HG02571 (cell line): ENCODE measurements at regions not wholly inside any gene's neighbourhood (a gene's known extent, or its start where the extent isn't known, plus 50 kb on each side); places are given as distances from the start of the nearest gene placed in this dataset.
"Not testable (repeated sequence)": the region's sequence is repeated elsewhere in the genome, so short reads cannot be mapped to it uniquely, and the experiment has no call there.

ENCODE experiments used
- ATAC-seq: cut with Tn5 transposase; IDR thresholded peaks from one replicate; pipeline ENCODE4 v1.9.1; 2021; ENCODE audit warnings: mild to moderate bottlenecking, moderate library complexity; ENCODE audit not compliant: unreplicated experiment

- no peak for ATAC-seq
Measured at GRCh38 chr2:149767516-149767974, 180.0 kb upstream of the MMADHC start.

- no peak for ATAC-seq
Measured at GRCh38 chr2:149766339-149766738, 178.8 kb upstream of the MMADHC start.

GRCh38 chr2:149765636-149766035 is 178.1 kb upstream of the MMADHC start:
- no peak for ATAC-seq

- ATAC-seq: no peak
Measured at GRCh38 chr2:149765003-149765402, 177.4 kb upstream of the MMADHC start.

GRCh38 chr2:149763358-149763757 is 175.8 kb upstream of the MMADHC start:
- no peak for ATAC-seq

GRCh38 chr2:149761611-149762010 is 174.0 kb upstream of the MMADHC start:
- no peak for ATAC-seq

GRCh38 chr2:149759382-149759781 is 171.8 kb upstream of the MMADHC start:
- ATAC-seq: not testable (repeated sequence)

GRCh38 chr2:149754722-149755121 is 167.1 kb upstream of the MMADHC start:
- ATAC-seq: not testable (repeated sequence)

GRCh38 chr2:149747456-149747855 is 159.9 kb upstream of the MMADHC start:
- ATAC-seq: no peak

GRCh38 chr2:149745396-149746230 is 158.0 kb upstream of the MMADHC start:
- no peak for ATAC-seq

- no peak for ATAC-seq
Measured at GRCh38 chr2:149744865-149745264, 157.3 kb upstream of the MMADHC start.

- ATAC-seq: no peak
Measured at GRCh38 chr2:149743842-149744448, 156.4 kb upstream of the MMADHC start.

GRCh38 chr2:149741646-149742045 is 154.1 kb upstream of the MMADHC start:
- ATAC-seq: no peak

- ATAC-seq: no peak
Measured at GRCh38 chr2:149740490-149740889, 152.9 kb upstream of the MMADHC start.

GRCh38 chr2:149739883-149740265 is 152.3 kb upstream of the MMADHC start:
- ATAC-seq: no peak

- ATAC-seq: no peak
Measured at GRCh38 chr2:149739171-149739882, 151.8 kb upstream of the MMADHC start.

- ATAC-seq: no peak
Measured at GRCh38 chr2:149738767-149739166, 151.2 kb upstream of the MMADHC start.

GRCh38 chr2:149737896-149738295 is 150.3 kb upstream of the MMADHC start:
- no peak for ATAC-seq

GRCh38 chr2:149735237-149735958 is 147.8 kb upstream of the MMADHC start:
- no peak for ATAC-seq

- no peak for ATAC-seq
Measured at GRCh38 chr2:149733936-149734685, 146.5 kb upstream of the MMADHC start.
